HUDEP-2 (cell line): ENCODE measurements at regions not wholly inside any gene's neighbourhood (a gene's known extent, or its start where the extent isn't known, plus 50 kb on each side); places are given as distances from the start of the nearest gene placed in this dataset.
"Not testable (repeated sequence)": the region's sequence is repeated elsewhere in the genome, so short reads cannot be mapped to it uniquely, and the experiment has no call there.

Experiments
- DNase-seq, 76 experiments: peaks; one replicate each; lab custom pipeline; 2025; ENCODE audit not compliant: unreplicated experiment in 76 of 76; lab: John Stamatoyannopoulos, UW

DNA sequence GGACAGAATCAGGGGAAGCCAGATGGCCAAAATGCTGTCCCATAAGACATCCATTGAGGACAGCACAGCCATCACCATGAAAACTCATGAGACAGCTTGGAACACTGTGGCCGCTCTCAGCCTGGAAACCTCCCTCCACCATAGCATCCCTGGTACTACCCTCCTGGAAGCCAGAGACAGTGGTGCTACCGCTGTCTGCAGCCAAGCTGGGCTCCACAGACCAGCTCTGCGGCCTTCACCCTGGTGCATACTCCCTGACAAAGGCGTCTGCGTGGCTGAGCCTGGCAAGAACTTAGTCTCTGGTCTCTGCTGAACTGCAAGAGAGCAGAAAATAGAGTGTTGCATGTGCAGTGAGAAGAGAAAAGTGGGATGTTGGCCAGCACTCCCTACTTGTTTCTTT, 558.0 kb downstream of the C6orf118 start:
- no peak for DNase-seq

DNA sequence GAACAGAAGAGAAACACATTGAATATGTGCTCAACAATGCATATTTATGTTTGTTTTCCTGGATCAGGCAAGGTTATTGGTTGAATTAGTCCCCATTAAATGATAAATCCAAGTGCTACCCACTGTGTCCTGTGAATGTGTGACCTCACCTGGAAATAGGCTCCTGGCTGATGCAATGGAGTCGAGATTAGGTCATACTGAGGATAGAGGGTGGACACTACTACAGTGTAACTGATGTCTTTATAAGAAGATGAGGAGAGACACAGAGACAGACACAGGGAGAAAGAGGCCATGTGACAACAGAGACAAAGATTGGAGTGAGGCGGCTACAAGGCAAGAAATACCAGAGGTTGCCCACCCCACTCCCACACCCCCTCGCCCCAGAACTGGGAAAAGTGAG, 559.3 kb downstream of the C6orf118 start:
- no peak for DNase-seq

DNA sequence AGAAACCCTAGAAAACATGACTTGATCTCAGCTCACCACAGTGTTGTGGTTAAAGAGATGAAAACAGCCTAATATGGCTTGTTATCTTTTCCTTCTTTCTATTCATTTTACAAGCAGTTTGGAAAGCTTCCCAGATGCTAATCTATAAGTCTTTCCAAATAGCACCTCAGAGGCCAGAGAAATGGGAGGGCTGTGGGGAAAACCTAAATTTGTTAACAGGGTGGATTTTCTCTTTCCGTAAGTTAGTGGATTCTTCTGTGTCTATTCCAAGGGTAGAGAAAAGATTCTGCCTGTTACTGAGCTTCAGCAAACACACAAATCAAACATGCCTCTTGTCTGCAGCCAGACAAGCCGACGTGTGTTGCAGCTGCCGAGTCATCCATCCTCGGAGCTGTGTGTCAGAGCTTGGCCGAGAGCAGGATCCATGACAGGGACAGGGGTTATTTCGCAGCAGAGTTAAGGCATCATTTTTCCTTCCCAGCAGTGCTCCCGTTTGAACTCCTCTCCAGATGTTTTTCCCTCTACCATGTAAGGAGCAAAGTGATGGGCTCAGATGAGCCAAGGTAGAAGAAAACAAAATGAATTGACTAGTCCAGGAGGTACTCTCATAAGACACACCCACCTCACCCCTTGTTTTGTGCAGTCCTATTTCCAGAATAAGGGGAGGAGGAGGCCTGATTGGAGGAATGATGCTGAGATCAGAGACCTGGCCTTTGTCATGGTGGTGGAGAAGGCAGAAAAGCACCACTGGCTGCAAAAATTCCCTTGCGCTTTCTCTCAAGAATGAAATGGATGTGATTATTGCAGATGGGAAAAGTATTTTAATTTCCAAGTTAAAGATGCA, 560.0 kb downstream of the C6orf118 start:
- DNase-seq: no peak

DNA sequence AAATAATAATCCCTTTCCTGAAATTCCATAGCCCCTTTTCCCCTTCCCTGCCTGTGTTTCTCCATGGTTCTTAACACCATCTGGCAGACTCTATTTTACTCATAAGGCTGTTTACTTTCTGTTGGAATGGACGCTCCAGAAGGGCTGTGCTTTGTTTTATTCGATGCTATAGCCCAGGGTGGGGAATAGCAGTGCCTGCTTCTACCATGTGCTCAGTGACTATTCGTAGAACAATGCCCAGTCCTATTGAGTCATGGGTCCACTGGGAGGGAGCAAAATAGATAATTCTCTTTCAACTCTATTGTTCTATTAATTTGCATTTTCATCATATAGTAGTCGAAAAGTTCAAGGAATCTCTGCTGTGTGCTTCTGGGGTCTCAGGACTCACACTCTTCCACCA, 565.1 kb downstream of the C6orf118 start:
- no peak for DNase-seq

DNA sequence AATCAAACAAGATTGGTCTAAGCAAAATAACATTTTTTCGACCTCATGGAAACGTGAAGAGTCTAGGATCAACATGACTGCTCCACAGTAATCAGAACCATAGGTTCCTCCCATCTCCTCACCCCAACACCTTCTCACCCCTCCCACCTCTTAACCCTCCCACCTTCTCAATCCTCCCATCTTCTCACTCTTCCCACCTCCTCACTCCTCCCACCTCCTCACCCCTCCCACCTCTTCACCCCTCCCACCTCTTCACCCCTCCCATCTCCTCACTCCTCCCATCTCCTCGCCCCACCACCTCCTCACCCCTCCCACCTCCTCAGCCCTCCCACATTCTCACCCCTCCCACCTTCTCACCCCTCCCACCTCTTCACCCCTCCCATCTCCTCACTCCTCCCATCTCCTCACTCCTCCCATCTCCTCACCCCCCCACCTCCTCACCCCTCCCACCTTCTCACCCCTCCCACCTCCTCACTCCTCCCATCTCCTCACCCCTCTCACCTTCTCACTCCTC, 567.4 kb downstream of the C6orf118 start:
- DNase-seq: no peak

DNA sequence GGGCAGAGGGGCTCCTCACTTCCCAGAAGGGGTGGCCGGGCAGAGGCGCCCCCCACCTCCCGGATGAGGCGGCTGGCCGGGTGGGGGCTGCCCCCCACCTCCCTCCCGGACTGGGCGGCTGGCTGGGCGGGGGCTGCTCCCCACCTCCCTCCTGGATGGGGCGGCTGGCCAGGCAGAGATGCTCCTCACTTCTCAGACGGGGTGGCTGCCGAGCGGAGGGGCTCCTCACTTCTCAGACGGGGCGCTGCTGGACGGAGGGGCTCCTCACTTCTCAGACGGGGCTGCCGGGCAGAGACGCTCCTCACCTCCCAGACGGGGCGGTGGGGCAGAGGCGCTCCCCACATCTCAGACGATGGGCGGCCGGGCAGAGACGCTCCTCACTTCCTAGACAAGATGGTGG, 573.3 kb downstream of the C6orf118 start:
- DNase-seq: not testable (repeated sequence)

DNA sequence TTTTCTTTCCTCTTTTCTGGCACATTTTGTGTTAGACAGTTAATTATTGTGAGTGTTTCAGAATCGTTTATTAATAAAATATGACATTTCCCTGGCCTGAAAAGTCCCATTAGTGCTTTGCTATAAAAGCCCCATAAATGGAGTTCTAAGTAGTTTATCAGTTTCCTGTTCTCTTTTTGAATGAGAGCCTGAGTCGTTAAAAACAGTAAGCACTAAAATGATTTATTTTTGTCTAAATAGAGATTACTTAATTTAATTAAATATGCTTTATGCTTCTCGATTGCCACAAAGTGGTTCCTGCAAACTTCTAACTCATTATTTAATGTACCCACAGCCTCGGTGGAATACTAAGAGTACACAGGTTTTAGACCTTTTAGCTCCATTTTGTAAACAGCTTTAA, 577.9 kb downstream of the C6orf118 start:
- no peak for DNase-seq

DNA sequence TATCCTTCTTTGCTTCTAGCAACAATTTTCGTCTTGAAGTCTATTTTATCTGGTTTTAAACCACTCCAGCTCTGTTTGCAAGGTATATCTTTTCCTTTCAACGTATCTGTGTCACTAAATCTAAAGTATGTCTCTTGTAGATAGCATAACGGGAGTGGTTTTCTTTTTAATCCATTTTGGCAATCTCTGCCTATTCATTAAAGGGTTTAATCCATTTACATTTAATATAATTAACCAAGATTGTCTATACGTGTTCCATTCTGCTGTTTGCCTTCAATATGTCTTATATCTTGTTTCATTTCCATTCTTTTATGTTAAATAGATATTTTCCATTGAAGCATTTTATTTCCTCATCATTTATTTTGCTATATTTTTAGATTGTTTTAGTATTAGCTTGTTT, 587.9 kb downstream of the C6orf118 start:
- no peak for DNase-seq

DNA sequence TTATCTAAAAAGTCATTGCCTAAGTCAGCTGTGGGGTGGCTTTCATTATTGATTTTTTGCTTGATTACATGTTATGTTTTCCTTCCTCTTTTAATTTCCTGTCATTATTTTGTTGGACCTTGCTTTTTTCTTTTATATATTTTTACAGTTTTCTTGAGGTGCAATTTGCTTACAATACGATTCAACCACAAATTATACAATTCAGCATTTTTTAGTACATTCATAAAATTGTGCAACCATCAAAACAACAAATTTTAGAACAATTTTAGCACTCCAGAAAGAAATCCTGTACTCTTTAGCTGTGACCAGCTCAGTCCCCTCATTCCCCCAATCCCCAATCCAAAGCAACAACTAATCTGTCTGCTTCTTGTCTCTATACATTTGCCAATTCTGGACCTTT, 608.9 kb downstream of the C6orf118 start:
- no peak for DNase-seq

DNA sequence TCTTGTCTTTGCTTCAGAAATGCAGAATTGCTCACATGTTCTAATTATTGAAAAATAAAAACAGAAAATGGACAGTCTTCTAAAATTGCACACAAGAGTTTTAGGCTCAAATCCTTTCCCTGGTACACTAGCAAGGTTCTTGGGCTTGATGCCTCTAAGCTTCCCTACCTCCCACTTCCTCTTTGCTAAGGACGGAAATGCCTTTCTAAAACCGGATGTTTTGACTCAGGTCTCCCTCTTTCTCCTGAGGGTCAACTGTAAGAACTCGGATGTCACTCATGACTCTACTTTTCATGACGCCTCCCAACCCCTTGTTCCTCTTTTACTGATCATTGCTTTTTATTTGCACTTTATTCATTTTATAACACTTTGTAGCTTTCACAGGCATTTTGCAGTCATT, 613.5 kb downstream of the C6orf118 start:
- no peak for DNase-seq

DNA sequence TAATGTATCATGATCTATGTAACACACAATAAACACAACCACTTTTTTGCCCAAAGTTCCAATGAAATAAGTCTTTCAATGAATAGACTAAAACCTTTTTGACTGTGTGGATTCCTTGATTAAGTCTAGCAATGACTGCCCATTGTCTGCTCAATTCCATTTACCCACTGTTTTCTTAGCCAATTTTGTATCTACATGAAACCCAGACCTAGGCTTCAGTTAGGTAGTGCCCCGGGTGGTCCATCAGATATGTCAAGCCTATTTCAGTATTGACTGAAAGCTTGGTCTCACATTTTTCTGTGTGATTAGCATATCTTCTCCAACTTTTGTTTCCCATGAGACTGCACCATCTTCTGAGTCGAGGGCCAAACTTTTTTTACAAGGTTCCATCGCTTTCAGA, 615.0 kb downstream of the C6orf118 start:
- no peak for DNase-seq

DNA sequence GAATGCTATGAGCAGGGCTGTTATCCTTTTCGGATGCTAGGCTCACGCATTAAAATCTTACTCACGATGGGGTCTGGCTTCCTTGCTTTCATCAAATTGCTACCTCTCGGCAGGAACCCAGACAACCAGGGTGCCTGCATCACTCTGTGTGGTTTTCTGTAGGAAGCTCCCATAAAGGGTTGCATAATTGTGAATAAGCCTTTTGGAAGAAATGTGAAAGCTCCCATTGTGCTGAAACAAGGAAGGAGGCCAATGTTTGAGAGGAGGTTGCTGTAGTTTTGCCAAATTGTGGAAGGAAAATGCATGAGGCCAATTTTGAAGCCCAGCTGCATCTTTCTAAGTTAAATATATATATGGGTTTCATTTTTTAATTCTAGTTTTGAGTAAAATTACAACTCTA, 615.5 kb downstream of the C6orf118 start:
- DNase-seq: no peak

DNA sequence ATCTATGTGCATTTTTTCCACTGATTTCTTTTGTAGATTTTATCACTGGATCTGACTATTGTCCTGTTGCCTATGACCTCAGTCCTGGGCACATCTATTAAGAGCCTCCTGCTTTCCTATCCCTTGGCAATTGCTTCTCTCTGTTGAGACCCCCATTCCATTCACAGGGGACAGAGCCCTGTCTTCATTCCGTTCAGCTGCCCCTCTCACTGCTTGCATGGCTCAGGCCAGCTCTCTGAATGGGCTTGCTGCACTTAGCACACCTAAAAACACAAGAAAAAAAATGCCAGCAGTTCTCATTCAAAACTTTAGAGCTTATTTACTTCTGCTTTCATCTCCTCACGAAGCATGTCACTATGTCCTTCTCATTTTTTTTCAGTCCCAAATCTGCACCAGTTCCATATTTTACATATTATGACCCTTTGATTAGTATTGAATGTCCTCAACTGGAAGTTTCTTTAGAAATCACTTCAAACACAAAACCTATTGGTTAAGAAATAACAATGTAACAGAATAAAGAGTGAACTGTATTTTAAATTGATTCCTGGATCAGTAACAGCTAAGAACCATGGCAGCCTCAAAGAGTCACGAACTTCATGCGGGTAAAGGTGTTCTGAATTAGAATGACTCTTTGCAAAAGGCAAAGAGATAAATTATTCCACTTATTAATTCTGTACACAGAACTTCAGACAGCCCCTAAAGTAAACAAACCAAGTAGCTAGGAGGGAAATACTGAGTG, 616.5 kb downstream of the C6orf118 start:
- no peak for DNase-seq

DNA sequence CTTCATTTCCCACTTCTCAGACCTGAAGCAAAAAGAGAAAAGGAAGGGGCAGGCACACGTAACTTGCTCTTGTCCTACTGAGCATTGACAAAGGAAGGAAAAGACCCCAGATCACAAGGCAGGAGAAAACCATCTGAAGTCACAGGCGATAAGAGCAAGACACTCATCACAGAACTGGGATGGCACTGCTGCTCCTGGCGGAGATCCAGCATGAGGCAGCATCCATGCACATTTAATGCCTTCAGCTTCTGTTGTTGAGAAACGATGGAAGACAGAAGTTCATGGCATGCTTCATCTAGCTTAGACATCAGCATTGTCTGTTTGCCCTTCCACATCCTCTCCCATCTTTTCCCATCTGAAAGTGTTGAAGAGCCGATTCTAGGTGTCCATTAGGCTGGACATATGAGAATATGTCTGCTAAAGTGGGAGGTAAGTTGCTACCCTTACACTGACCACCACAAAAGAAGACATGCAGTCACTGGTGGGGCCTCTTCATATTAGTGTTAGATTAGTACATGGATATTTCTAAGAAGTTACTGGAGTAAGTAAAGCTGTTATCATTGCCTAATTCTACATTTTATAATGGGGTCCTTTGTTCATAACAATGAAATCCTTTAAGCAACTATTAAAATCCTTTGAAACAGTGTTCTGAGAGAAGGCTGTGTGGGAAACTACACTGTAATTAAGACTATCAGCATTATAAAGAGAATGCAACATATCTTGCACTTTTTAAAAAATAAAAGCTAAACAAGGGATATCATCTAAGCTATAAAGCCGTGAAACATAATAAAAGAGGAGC, 618.5 kb downstream of the C6orf118 start:
- DNase-seq: no peak

DNA sequence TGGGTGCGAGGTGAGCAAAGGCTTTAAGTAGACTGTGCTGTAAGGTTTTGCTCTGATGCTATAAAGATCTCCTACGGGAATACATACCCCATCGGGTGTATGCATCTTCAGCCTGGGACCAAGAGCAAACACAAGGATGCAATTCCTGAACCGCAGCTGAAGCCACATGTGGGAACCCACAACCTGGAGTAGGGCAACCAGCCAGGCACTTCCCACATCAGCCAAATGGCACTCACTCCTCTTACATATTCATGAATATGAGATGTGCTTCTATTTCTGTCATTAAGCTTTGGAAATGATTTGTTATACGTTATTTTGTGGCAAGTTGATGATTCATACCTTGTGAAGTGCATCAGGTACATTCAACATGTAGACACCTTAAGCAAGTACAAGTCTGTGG, 619.2 kb downstream of the C6orf118 start:
- no peak for DNase-seq

DNA sequence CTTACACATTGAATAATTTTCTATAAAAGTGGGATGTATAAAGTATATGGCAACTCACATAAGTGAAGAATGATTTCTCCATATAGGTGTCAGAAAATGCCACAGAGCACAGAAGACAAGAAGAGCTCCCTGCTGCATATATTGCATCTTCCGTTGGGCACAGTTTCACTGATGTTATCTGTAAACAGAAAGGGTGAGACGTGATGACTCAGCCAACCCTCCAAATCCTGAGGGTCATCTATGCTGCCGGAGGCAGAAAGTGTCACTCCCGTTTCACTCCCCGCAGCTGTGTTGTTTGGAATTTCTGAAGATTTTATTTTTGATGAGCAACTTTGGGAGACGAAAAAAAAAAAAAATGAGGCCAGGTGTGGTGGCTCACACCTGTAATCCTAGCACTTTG, 644.1 kb downstream of the C6orf118 start:
- DNase-seq: no peak

DNA sequence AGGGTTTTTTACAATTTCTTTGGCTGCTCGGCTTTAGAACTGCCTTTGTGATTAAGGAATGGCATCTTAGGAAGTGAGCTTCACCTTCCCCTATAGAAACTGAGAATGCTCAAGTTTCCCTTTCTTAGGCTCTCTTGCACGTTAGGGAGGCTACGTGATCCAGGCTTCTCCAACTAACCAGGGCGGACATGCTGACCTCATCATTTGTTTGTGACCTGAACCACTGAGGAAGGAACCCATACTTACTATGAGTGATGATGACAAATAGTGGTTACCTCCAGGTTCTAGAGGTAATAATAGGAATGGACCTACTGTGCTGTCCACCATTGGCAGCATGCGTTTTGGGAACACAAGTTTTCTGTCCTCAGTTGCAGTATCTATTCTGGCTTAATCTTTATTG, 645.8 kb downstream of the C6orf118 start:
- no peak for DNase-seq

DNA sequence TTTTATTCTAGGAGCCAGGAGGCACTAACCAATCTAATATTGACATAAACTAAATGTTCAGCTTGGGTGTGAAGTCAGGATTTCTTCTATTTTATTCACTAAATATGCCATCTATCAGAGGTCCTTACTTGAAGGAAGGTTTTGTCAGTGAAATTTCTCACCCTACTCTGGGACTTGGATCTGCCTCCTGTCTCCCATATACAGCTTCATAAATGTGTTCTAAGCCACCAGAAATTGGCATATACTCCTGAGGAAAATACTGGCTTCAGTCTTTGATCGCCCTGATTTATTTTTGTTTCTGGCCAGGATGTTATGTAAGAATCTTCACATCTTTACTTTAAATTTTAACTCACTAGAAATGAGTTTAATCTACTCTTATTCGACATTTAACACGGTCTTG, 647.7 kb downstream of the C6orf118 start:
- DNase-seq: no peak

DNA sequence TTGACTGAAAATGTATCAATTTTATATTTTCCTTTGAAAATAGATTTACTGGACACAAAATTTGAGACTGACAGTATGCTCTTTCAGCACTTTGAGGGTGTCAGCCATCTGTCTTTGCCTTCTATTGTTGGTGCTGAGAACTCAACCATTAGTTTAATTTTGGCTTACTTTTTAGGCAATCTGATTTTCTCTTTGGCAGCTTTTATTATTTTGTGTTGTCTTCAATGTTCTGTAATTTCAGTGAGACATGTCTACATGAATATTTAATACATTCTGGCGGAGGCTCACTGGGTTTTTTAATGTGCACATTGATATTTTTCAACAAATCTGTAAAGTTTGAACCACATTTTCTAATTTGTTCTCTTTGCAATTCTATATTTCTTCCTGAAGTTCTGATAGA, 648.6 kb downstream of the C6orf118 start:
- DNase-seq: no peak

DNA sequence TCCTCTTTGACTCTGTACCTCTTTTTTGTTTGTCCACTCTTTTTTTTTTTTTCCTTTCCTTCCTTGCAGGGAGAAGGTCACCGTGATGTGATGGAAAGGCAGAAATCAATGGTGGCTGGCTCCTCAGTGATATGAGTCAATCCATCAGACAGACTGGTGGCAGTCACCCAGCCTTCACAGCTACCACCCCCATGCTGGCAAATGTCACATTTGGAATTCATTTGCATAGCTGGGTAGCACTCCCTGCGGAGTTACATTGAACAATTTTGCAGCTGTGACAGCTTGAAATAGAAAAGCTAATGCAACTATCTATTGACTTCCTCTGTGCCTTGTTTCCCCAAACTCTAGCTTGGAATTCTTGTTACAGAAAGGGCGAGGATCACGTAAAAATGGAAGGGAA, 668.4 kb downstream of the C6orf118 start:
- no peak for DNase-seq

DNA sequence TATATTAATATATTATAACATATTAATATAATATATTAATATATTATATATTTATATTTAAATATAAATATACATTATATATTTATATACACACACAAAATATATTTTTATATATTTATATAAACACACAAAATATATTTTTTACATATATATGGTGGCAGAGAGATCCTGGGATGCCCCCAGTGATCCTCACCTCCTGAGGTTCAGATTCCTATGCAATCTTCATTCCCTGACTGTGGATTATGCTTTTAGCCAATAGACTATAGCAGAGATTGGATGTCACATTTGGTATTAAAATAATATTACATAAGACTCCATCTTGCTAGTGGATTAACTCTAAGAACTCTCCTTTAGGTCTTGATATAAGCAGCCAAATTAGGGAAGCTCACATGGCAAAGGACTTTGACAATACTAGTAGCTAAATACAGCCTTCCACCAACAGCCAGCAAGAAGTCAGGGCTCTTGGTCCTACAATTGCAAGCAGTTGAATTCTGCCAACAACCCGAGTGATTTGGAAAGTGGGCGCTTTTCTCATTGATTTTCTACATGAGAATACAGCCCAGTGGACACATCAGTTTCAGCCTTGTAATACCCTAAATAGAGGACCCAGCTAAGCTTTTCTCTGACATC, 681.0 kb downstream of the C6orf118 start:
- DNase-seq: no peak
